ENCODE measurements at regions not wholly inside any gene's neighbourhood (a gene's known extent, or its start where the extent isn't known, plus 50 kb on each side); places are given as distances from the start of the nearest gene placed in this dataset.
"Not testable (repeated sequence)": the region's sequence is repeated elsewhere in the genome, so short reads cannot be mapped to it uniquely, and the experiment has no call there.

GRCh38 chr18:55731594-55732042, 143.6 kb upstream of the TCF4 start:
- Histone ChIP-seq H3K9me3 (ENCODE audit: control insufficient read depth, insufficient read depth, low read depth, low read length) (no peaks in the 10 kb centered on the region; the same call in 1 of the 2 replicates), H3K4me3 (ENCODE audit: low read depth, low read length) (no peak overlapping the region), H3K27ac (ENCODE audit: extremely low read depth, low read depth, low read length) (no peak overlapping the region), H3K4me1 (ENCODE audit: control insufficient read depth, insufficient read depth, low read length) (no peaks in the 10 kb centered on the region), H3K36me3 (ENCODE audit: control insufficient read depth in 2 of 2, insufficient read depth in 1 of 2, low read length in 2 of 2) (no peaks in the 10 kb centered on the region)
- POLR2A ChIA-PET, result no interaction called here
- CTCF ChIA-PET, result no interaction called here
- TF ChIP-seq SALL2 (tag by site-specific recombination; IDR thresholded peaks at IDR 0.05; ENCODE audit: borderline replicate concordance) (no peak), OVOL3 (tag by site-specific recombination; IDR thresholded peaks at IDR 0.05) (no peak), YY1 (tag by site-specific recombination; IDR thresholded peaks at IDR 0.05) (no peak), HOXD13 (CRISPR knock-in tag; IDR thresholded peaks at IDR 0.05; ENCODE audit: borderline replicate concordance) (no peak), SP7 (tag by site-specific recombination; IDR thresholded peaks at IDR 0.05) (no peak), ZNF19 (tag by site-specific recombination; IDR thresholded peaks at IDR 0.05; ENCODE audit: low read depth) (no peak), ZNF701 (tag by site-specific recombination; IDR thresholded peaks at IDR 0.05) (no peak), ZNF639 (tag by site-specific recombination; IDR thresholded peaks at IDR 0.05) (no peak), ZNF112 (tag by site-specific recombination; IDR thresholded peaks at IDR 0.05) (no peak), ZNF10 (tag by site-specific recombination; IDR thresholded peaks at IDR 0.05) (no peak), ZNF311 (tag by site-specific recombination; IDR thresholded peaks at IDR 0.05; ENCODE audit: borderline replicate concordance) (no peak), ZNF416 (tag by site-specific recombination; IDR thresholded peaks at IDR 0.05) (no peak), ZNF184 (tag by site-specific recombination; IDR thresholded peaks at IDR 0.05) (no peak), ZNF580 (tag by site-specific recombination; IDR thresholded peaks at IDR 0.05) (no peak), ZSCAN30 (tag by site-specific recombination; IDR thresholded peaks at IDR 0.05) (no peak), ZBTB20 (tag by site-specific recombination; IDR thresholded peaks at IDR 0.05) (no peak), ZNF830 (tag by site-specific recombination; IDR thresholded peaks at IDR 0.05; ENCODE audit: low read depth) (no peak)

GRCh38 chr18:55721006-55721405, 133.0 kb upstream of the TCF4 start:
- H3K9me3 ChIP-seq (ENCODE audit: control insufficient read depth, insufficient read depth, low read depth, low read length); H3K36me3 ChIP-seq (ENCODE audit: control insufficient read depth in 2 of 2, insufficient read depth in 1 of 2, low read length in 2 of 2); CTCF ChIA-PET; POLR2A ChIA-PET; H3K27ac ChIP-seq (ENCODE audit: extremely low read depth, low read depth, low read length); H3K4me1 ChIP-seq (ENCODE audit: control insufficient read depth, insufficient read depth, low read length); H3K4me3 ChIP-seq (ENCODE audit: low read depth, low read length): not testable (repeated sequence)

- H3K27ac ChIP-seq (ENCODE audit: extremely low read depth, low read depth, low read length), result no peak overlapping the region
- CTCF ChIA-PET, result interaction anchor here (0.6 to 1.6 kb wide), 3 partner anchors 55 to 479 kb away, joined by 3 to 4 read pairs (median 3); no protein-coding TSS in a partner anchor
- TF ChIP-seq ZNF169 (tag by site-specific recombination; IDR thresholded peaks at IDR 0.05), result no peak
- TF ChIP-seq ZNF792 (tag by site-specific recombination; IDR thresholded peaks at IDR 0.05), result no peak
- peak; percentile 91 for TF ChIP-seq ZNF26 (tag by site-specific recombination; IDR thresholded peaks at IDR 0.05)
- TF ChIP-seq ZNF449 (tag by site-specific recombination; IDR thresholded peaks at IDR 0.05), result no peak
- TF ChIP-seq ZNF311 (tag by site-specific recombination; IDR thresholded peaks at IDR 0.05; ENCODE audit: borderline replicate concordance), result no peak
- H3K9me3 ChIP-seq (ENCODE audit: control insufficient read depth, insufficient read depth, low read depth, low read length), result no peaks in the 10 kb centered on the region
- H3K4me1 ChIP-seq (ENCODE audit: control insufficient read depth, insufficient read depth, low read length), result no peaks in the 10 kb centered on the region
- no peak overlapping the region for H3K4me3 ChIP-seq (ENCODE audit: low read depth, low read length)
- POLR2A ChIA-PET, result interaction anchor here (0.6 kb wide), 1 partner anchor 126 kb away, joined by 3 read pairs; no protein-coding TSS in a partner anchor
- H3K36me3 ChIP-seq (ENCODE audit: control insufficient read depth in 2 of 2, insufficient read depth in 1 of 2, low read length in 2 of 2), result no peaks in the 10 kb centered on the region
Measured at GRCh38 chr18:55713707-55714106, 125.7 kb upstream of the TCF4 start.
